Adrenal gland (tissue), 9 donors: ENCODE measurements at regions not wholly inside any gene's neighbourhood (a gene's known extent, or its start where the extent isn't known, plus 50 kb on each side); places are given as distances from the start of the nearest gene placed in this dataset.

Experiments used
- DNase-seq, 7 donors: peaks; one replicate each; pipeline ENCODE4 v3.0.0-alpha.2; 2019 to 2020
- H3K27ac ChIP-seq, 5 donors: fragments of 200-600 bp; sonication (generic) in 4 of 5; 1 replicate in 3 of 5; 2 replicates in 2 of 5; pipeline versions ENCODE4 v1.5.1 to v1.8.0; 2016 to 2020; ENCODE audit warnings: mild to moderate bottlenecking in 1 of 5
- H3K27me3 ChIP-seq: fragments of 200-600 bp; 2 replicates; pipeline ENCODE4 v1.8.0; 2021
- H3K36me3 ChIP-seq, 2 donors: fragments of 200-600 bp; replicated peaks in 1 of 2; 1 replicate in 1 of 2; 2 replicates in 1 of 2; pipeline versions ENCODE4 v1.5.1 to v1.8.0; 2018 to 2022
- H3K4me1 ChIP-seq, 2 donors: fragments of 200-600 bp; replicated peaks in 1 of 2; 1 replicate in 1 of 2; 2 replicates in 1 of 2; pipeline versions ENCODE4 v1.5.1 to v1.8.0; 2018 to 2021
- H3K4me3 ChIP-seq, 4 donors: fragments of 200-600 bp; sonication (generic) in 3 of 4; one replicate each; pipeline ENCODE4 v1.5.1; 2016 to 2018
- H3K9me3 ChIP-seq, 3 donors: fragments of 200-600 bp; sonication (generic) in 1 of 3; replicated peaks in 1 of 3; 1 replicate in 2 of 3; 2 replicates in 1 of 3; pipeline versions ENCODE4 v1.5.1 to v1.8.0; 2016 to 2021
- POLR2A ChIP-seq, 2 donors: fragments of 450-650 bp; IDR thresholded peaks; one replicate each; pipeline ENCODE4 v1.6.1; 2017; ENCODE audit warnings: antibody characterized with exemption in 2 of 2, mild to moderate bottlenecking in 2 of 2, moderate library complexity in 1 of 2
- WGBS, 4 donors: extraction: QIAGEN DNeasy Blood & Tissue Kit in 2 of 4; methylation state at CpG; one replicate each; pipeline versions ENCODE4 v1.1.5 to v1.1.7; 2013 to 2017; 5-methylcytosine and 5-hydroxymethylcytosine counted together
- intact Hi-C, 2 donors: fragments of 100-400 bp; cut with DNase I; formaldehyde crosslinking; loops; one replicate each; pipeline versions ENCODE4 v1.14.1 to v1.15.0; 2022 to 2023
- TF ChIP-seq, protein P1 (sequence below), 6 experiments: fragments of 450-650 bp in 4 of 6; fragments of 200-600 bp in 2 of 6; sonication (generic) in 1 of 6; IDR thresholded peaks; 1 replicate in 5 of 6; 2 replicates in 1 of 6; pipeline versions ENCODE4 v1.5.1 to v1.8.0; 2016 to 2021; ENCODE audit warnings: antibody characterized with exemption in 6 of 6, mild to moderate bottlenecking in 2 of 6, moderate library complexity in 1 of 6
- donor health status: healthy with polysubstance abuse.
- donor health status: Bipolar disorder and iron deficiency.
- donor health status: DM: yes; HTN: yes; CAD: no.
- donor health status: DM: no; HTN: no; CAD: no.
- donor health status: DM: no; HTN: no; CAD: no.

DNA sequence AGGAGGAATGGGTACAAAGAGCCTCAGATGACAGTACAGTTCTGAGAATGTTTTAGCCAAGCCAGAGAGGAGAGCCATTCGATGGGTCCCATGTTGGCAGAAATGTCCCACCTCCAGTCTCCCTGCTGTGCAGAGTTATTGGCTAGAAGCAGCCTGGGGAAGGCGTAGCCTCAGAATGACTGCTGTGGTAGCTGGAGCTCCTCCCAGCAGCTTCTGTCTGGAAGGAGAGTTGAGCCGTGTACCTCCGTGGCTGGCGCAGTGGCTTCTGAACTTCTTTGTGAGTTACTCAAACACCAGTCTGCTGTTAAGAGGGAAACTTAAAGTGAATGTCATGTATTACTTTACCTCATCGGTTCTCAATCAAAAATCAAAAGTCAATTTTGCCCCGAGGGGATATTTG, 193.3 kb upstream of the SNX2 start:
- Histone ChIP-seq H3K27me3 (no peaks in the 10 kb centered on the region), H3K27ac (no peak overlapping the region), H3K36me3 (no peaks in the 10 kb centered on the region), H3K4me3 (no peak overlapping the region), H3K4me1 (no peaks in the 10 kb centered on the region), H3K9me3 (no peaks in the 10 kb centered on the region)
- DNase-seq: no peak
- intact Hi-C loops: no loop called here
- TF ChIP-seq, protein P1, sequence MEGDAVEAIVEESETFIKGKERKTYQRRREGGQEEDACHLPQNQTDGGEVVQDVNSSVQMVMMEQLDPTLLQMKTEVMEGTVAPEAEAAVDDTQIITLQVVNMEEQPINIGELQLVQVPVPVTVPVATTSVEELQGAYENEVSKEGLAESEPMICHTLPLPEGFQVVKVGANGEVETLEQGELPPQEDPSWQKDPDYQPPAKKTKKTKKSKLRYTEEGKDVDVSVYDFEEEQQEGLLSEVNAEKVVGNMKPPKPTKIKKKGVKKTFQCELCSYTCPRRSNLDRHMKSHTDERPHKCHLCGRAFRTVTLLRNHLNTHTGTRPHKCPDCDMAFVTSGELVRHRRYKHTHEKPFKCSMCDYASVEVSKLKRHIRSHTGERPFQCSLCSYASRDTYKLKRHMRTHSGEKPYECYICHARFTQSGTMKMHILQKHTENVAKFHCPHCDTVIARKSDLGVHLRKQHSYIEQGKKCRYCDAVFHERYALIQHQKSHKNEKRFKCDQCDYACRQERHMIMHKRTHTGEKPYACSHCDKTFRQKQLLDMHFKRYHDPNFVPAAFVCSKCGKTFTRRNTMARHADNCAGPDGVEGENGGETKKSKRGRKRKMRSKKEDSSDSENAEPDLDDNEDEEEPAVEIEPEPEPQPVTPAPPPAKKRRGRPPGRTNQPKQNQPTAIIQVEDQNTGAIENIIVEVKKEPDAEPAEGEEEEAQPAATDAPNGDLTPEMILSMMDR (IDR thresholded peaks at IDR 0.05): no peak
- no peak for TF ChIP-seq POLR2A (IDR thresholded peaks at IDR 0.05)
- 64 to 76% (median 68%) methylated on average over 6 to 7 of the region's 7 CpGs for WGBS, 4 donors

DNA sequence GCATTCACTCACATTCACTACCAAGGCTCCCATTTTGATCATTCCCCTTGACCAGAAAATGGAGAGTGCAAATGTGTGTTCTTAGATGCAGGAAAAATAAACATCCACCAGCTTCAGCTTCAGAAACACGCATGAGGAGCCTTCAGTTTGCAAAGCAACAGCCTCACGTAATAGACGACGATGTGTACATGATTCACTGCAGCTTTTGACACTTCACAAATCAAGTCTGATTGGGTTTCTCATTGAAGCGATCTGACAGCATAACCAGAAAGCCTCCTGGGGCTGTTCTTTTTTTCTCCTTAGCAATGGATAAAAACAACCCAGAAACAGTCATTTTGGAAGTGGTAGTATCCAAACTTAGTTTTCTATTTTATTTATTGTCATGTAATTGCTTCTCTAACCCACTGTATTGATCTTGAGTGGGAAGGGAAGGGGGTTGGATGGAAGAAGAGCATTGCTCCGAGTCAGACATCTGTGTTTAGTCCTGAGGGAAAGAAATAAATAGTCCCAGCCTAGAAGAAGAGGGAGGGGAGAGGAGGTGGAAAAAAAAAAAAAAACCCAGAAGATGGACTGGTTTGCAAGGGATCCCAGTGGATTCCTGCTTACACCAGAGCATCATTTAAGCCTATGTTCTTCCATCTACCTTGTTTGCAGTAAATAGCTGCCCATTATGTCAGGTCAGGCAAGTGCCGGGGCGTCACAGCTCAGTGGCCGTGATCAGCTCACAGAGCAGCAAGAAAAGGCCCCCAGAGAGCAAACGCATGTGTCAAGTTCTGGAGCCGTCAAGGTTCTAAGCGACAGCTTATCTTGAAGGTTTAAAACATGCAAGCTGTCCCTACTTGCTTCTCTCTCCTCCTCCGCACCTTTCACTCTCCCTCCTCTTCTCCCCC, 190.2 kb upstream of the SNX2 start:
- H3K36me3 ChIP-seq: no peaks in the 10 kb centered on the region
- WGBS, 4 donors: 25 to 40% (median 36%) methylated on average over 13 of the region's 13 CpGs
- TF ChIP-seq, protein P1 (IDR thresholded peaks at IDR 0.05): no peak
- no peak for TF ChIP-seq POLR2A (IDR thresholded peaks at IDR 0.05)
- no peaks in the 10 kb centered on the region for H3K27me3 ChIP-seq
- no peak overlapping the region for H3K4me3 ChIP-seq
- no peaks in the 10 kb centered on the region for H3K4me1 ChIP-seq
- intact Hi-C loops: no loop called here
- H3K27ac ChIP-seq: no peak overlapping the region
- no peaks in the 10 kb centered on the region for H3K9me3 ChIP-seq
- no peak for DNase-seq

DNA sequence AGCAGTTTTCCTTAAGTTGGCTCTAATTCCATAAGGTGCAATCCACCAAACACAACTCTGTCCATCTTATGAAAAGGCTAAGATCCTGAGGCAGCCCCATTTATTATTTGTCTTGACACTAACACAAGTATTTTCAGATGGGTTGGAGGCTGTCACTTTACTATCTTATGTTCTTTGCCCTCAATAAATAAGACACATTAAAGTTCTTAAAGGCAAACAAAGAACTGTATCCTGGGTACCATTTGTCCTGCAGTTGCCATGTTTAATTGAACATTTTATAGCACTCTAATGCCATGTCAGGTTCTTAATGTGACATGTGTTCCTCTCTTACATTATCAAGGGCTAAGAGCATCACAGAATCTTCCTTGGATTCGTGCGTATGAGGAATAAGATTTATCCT, 189.5 kb upstream of the SNX2 start:
- WGBS, 4 donors: 65 to 81% (median 72%) methylated on average over 2 of the region's 2 CpGs
- Histone ChIP-seq H3K9me3 (no peaks in the 10 kb centered on the region), H3K4me3 (no peak overlapping the region), H3K4me1 (no peaks in the 10 kb centered on the region), H3K27me3 (no peaks in the 10 kb centered on the region), H3K27ac (no peak overlapping the region), H3K36me3 (no peaks in the 10 kb centered on the region)
- DNase-seq: no peak
- intact Hi-C loops: no loop called here
- TF ChIP-seq, protein P1 (IDR thresholded peaks at IDR 0.05): no peak
- no peak for TF ChIP-seq POLR2A (IDR thresholded peaks at IDR 0.05)

- H3K9me3 ChIP-seq: no peaks in the 10 kb centered on the region
- no peak for DNase-seq
- no peaks in the 10 kb centered on the region for H3K27me3 ChIP-seq
- H3K27ac ChIP-seq: no peak overlapping the region
- WGBS, 4 donors: 73 to 93% (median 77%) methylated on average over 1 of the region's 1 CpG
- TF ChIP-seq POLR2A (IDR thresholded peaks at IDR 0.05): no peak
- TF ChIP-seq, protein P1 (IDR thresholded peaks at IDR 0.05): no peak
- no peaks in the 10 kb centered on the region for H3K36me3 ChIP-seq
- intact Hi-C loops: no loop called here
- H3K4me1 ChIP-seq: no peaks in the 10 kb centered on the region
- no peak overlapping the region for H3K4me3 ChIP-seq
Measured at GRCh38 chr5:122586351-122586750, 188.5 kb upstream of the SNX2 start.
